Activated gamma-delta T cell treated with Interleukin-2 at 50 U/mL for 16 hours (primary cell): ENCODE measurements at regions not wholly inside any gene's neighbourhood (a gene's known extent, or its start where the extent isn't known, plus 50 kb on each side); places are given as distances from the start of the nearest gene placed in this dataset.

ENCODE experiments used
- DNase-seq: peaks from one replicate; pipeline ENCODE4 v3.0.0-alpha.2; 2020

DNA sequence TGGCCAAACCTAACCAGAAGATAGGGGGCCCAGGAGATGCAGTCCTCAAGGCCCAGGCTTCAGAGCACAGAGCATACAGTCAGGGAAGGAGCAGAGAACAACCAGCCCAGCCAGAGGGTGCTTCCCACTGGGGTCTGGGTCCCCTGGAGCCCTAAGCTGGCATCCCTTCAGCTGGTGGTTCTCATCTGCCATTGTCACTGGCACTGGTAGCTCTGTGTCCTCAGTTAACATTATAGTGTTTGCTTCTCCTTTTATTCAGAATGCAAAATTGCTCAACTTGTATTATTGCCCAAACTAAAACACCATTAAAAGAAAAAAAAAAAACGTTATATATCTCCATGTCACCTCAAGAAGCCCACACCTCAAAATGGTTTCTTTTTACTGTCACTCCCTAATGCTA is 219.2 kb downstream of the ENC1 start:
- no peak for DNase-seq

DNA sequence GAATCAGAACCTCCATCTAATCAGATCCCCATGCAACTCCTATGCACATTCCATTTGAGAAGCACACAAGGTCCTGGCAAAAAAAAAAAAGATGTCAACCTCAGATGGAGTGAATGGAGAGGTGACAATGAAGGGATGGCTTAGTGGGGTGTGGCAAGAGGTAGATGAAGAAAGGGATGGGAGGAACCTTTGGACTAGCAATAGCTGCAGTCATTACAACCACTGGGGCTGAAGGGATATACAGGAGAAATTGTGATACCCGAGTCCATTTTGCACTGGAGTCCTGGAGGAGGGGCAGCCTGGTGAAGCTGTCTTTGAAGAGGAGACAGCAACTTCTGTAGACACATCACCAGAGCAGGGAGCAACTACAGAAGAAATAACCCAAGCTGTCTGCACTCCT is 219.6 kb downstream of the ENC1 start:
- no peak for DNase-seq

DNA sequence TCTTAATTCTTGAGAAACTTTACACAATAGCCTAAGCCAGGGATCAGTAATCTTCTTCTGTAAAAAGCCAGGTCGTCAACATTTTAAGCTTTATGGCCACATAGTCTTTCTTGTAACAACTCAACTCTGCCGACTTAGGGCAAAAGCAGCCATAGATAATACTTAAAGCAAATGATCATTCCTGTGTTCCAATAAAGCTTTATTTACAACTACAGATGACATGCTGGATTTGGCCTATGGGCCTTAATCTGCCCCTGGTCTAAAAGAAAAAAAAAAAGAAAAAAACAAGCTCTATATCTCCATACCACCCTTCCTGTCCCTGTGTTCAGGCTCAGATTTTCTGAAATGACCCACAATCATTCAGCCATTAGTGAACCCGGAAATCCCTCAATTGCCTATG is 220.3 kb downstream of the ENC1 start:
- DNase-seq = no peak

DNA sequence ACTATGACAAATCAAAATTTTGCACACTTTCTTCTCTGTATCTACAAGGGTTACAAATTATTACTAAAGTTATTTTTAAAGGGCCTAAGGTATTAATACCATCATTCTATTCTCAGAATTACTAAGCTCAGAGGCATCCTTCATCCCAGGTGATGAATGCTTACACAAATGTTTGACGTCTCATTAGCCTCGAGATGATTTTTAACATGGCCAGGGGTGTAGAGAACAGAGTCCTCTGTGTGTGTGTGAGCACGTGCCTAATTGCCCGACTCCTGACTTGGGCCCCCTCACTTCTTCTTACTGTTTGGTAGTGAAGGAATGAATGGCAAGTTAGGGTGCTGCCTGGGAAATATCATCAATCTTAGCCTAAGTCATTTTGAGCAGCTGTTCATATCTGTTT is 221.1 kb downstream of the ENC1 start:
- no peak for DNase-seq

DNA sequence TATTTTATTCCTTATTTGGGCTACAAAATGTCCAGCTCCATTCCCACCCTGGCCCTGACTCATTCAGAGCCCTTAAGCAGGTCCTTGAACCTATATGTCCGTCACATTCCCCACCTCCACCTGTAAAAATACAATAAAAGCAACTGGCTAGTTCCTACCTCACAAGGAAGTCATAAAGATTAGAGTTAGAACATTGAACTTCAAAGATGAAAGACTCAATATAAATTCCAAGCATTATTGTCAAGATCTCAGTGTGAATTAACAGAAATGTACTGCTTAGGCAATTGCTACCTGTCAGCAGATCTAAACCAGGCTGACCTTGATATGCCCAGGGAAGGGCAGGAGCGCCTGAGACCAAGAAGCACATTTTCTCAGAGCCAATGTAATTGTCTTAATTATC is 221.8 kb downstream of the ENC1 start:
- no peak for DNase-seq

DNA sequence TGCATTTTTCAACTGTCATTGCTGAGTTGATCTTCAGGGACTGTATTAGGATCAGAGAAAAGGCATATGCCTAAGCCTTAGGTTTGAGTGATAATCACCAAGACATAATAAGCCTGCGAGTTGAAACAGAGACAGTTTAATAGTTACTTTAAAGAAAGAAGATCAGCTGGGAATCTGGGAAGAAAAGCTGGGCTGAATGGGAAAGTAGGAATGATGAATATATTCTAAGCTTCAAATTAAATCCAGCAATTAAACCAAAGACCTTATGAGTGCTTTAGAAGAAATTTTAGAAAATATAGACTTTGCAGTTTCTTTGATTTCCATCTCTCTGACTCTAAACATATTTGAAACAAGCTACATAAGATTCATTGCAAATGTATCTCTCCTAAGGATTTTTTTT is 222.3 kb downstream of the ENC1 start:
- no peak for DNase-seq

DNA sequence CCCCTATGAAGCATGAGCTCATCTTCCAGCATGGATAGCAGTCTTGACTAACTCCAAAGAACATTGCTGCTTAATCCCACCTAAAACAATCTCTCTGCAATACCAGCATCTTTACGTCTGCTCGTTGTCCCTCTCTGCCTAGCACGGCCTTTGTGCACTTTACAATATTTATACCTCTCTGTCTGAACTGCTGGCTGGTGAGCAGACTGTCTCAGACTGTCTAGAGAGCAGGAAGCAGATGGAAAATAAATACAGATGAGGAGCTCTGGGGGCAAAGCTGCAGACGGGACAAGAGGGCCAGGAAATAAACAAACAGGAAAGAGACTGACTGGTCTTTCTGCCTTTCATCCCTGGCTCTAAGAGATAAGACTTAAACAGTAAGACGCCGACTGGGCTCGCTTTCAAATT is 224.8 kb downstream of the ENC1 start:
- no peak for DNase-seq

DNA sequence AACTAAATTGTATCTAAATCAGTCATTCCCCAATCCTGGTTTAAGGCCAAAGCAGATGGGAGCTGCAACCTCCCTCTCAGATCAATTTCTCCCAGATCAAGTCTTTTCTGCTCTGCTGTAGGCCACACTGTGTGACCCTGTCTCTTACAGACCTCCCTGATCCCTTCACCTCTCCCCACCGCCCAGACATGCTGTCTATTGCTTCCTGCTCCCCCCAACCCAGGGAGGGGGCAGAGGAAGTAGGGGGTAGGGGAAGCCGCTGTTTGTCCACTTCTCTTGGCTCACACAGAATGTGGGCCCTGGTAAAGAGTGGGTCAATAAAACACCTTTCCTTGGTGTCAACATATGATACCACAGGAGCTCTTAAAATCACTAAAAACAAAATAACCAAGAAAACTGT is 226.3 kb downstream of the ENC1 start:
- DNase-seq = no peak

DNA sequence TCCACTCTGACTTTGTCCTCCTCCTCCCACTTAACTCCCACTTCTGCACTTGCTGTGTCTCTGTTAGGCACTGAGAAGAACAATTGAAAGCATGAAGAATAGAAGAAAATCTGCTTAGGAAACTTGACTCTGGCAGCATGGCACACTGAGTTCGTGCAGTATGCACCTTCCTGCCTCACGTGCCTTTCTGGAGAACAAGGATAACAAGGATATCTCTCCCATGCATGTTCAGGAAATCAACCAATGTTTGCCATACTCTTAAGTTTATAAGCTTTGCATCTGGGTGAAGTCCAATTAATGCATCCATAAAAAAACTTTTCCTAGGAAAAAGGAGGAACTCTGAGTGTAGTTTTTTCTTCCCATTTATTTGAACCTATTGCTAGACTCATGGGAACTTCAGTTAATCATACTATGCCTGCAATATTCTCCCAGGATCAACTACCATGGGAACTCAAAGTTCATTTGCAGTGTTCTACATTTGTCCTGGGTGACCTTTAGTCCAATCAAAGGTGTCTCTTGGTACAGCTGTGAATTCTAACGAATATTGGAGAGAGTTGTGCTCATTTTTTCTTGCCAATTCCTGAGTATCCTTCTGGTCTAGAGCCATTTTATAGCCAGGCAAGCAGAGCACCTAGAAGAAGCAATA is 227.0 kb downstream of the ENC1 start:
- no peak for DNase-seq

DNA sequence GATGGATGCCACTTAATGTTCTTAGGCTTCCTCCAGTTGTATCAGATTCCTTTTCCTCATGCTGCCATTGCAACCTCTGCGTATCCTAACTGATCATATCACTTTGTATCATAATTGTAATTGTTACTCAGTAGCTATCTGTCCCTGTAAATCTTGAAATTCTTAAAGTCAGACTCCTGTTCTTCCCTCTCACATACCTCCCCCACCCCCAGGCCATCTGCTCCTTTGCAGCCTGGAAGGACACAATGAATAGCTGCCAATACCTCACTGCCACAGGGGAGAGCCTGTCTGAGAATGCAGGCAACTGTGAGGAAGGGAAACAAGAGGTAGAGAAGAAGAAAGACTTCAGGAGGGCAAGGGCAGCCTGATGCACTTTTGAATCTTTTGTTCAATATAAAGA is 228.5 kb downstream of the ENC1 start:
- no peak for DNase-seq

DNA sequence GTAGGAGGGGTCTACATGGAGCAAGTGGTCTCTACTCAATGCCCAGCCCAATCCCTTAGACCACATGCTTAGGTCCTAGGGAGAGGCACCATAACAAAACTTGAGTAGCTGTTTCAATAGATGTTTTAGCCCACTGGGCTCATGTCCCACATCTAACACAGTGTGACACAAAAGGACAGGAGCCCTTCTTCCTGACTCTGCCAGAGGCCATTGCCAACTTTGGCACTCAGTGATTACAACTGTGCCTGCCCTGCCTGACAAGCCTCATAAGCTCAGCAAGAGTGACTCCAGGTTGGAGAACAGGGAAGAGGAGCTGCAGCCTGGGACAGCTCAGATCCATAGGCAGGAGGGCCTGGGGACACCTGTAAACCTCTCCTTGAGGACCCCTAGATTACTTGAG is 230.8 kb downstream of the ENC1 start:
- no peak for DNase-seq

DNA sequence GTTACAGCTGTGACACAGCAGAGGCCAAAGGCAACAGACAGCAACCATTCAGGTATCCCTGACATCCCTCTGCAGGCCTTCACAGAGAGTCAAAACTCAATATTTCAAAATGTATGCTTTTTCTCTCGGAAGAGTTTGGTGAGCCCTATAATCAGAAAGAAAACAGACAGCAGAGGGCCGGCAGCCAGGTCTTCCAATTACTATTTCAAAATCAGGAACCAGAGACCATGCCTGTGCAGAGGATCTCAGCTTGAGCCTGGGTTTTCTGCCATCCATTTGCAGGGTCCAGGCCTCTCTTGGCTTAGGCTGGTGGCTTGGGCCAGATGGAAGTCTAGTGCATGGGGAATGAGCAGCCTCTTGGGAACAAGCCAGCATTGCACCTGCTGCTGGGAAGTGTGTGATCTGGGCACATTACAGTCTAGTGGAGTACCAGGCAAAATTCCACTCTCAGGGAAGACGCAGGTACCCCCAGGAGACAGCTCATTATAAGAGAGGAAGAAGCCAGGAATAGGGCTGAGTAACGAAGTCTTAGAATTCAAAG is 231.3 kb downstream of the ENC1 start:
- no peak for DNase-seq

DNA sequence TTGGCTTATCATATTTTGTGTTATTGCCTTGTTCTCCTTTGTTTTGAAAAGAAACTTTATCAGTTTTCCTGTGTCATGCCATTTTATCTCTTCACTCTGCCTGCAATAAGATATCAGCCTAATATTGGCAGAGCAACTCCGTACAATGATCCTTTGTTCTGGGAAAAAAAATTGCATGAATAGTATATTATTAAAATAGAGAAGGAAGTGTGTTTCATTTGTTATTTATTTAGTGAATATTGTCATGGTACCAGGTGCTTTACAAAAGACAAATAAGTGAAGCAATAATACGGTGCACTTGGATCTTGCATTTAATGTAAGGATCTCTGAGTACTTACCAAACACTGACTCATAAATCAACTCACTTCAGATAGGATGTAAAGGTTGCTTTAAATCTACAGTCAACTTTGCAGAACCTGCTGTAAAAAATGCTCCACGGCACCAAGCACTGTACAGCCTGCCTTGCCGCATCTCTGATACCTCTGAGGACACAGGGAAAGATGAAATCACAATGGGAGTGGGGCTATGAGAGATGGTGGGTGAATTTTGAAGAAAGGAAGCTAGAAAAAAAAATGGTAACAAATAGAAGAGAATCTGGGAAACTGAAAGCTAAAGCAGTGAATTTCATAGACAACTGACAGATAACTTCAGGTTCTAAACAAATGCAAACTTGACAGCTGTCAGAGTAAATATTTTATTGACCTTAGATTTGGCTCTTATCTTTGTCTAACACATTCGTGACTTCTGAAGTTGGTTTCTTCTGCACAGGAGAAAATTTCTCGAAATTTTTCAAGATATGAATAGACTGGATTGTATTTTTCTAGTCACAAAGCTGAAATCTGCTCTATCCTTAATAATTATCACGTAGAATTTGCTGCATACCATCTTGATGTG is 232.1 kb downstream of the ENC1 start:
- no peak for DNase-seq

DNA sequence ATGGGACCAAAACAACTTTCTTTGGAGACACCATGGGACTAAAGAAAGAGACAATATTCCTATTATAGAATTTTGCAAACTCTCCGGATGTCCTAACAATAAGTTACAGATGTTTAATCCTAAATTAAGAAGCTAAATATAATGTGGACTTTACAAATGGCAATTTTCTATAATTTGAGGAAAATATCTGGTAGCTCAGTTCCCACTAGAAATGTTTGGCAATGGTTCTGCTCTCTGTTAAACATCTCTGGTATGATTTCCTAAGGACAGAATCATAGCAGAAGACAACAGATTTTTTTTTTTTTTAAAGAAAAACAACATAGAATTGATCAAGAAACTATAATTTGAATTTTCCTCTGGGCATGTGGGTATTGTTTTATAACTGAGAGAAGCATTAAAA is 232.8 kb downstream of the ENC1 start:
- no peak for DNase-seq

DNA sequence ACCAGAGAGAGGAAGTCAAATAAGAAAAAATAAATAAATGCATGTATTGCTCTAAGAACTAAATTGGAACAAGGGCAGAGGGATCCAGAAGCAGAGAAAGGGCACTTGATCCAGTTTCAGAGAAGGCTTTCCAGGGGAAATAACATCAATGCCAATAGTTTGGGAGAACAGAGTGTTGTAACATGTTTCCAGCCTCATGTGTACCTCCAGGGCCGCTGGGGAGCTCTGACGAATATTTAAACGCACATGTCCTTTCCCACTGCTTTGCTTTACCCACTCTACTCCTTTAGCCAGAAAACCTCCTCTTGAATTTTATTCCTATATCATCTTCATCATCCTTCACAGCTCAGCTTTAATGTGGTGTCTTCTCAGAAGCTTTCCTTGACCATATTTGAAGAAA is 233.7 kb downstream of the ENC1 start:
- no peak for DNase-seq

DNA sequence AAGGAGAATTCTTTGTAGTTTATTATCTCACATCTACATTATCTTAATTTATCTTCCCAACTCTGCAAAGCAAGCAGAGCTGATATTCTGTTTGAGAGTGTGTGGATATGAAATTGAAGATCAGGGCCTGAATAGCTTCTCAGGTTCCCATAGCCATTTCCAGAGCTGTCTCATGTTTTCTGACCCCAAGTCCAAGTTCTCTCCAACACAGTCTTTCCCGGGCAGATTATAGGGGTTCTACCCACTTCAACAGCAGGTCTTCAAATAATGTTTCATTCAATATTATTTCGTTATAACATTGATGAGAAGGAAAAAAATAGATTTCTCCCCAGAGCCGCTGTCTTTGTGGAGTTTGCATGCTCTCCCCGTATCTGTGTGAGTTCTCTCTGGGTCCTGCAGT is 234.9 kb downstream of the ENC1 start:
- DNase-seq = no peak

DNA sequence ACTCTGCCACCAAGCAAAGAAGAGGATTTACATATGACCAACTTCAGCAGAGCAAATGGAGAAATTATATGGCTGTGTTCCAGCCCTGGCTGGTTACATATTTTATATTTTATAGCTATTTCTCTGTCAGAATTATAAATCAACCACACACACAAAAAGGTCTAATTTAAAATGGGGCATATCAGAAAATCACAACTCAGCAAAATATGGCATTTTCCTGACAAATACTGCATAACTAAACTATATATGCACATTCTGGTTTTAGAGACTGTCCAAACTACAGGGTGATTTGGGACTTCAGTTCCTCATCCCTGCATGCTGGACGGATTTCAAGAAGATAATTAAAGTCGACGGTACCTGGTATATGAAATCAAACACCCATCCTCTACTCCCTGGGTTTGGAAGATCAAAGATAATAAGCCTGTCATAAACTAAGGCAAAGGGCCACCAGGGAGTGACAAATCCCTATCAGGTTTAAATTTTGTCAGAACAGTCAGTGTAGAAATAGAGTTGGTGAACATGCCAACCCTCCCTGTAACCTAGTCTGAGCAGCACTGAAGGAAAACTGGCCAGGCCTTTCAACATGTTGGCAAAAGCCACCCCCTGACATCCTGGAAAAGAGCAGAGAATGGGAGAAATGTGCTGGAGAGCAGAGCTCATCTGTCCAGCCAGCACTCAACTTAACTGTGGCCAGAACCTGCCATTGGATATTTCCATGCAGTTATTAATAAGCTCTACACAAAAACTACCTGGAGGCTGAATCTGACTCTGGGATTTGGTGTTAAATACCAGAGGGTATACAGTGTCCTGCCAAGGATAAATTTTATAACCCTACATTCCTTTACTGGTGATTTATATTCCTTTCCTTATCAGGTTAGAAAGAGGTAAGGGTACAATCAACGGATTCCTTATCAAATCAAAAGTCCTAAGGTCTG is 235.7 kb downstream of the ENC1 start:
- DNase-seq = no peak

DNA sequence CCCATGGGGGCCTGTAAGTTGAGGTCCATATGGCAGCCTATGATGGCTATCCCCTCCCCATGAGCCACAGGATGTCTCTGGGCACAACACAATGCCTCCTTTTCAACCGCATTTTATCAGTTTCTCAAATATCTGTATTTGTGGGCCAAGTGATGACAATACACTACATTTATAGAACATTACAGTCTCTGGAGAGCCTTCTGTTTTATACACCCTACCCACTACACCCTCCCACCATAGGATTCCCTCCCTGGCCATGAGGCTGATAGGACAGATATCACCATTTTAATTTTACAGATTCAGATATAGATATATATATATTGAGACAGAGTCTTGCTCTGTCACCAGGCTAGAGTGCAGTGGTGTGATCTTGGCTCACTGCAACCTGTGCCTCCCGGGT is 236.8 kb downstream of the ENC1 start:
- DNase-seq = no peak

DNA sequence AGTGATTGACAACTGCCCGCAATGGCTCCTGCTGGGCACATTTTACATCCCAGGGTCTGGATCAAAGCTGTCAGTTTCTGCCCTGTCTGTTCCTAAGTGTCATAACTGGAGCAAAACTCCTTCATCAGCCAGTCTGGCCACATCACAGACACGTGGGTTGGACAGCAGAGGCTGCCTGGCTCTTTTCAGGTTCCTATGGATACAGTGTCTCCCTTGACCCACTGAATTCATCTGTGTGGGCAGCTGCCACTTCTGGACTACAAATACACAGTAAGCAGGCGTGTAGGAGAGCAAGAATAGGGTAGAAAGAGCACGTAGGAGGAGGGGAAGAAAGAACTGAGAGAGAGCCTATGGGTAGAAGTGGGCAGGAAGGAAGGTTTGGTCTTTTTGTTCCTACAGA is 238.0 kb downstream of the ENC1 start:
- DNase-seq = no peak

DNA sequence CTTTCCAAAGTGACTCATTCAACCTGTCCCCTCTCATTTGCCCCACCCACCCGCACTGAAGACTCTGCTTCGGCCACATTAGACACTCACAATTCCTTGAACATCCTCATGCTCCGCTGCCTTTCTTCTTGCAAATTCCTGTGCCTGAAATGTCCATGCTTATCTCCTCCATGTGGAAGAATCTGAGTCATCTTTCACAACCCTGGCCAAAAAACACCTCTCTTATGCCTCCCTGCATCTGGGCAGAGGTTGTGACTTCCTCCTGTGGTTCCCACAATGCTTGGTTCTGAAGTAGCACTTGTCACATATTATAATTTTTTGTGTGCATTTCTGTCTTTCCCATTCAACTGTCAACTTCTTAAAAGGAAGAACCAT is 238.6 kb downstream of the ENC1 start:
- no peak for DNase-seq

DNA sequence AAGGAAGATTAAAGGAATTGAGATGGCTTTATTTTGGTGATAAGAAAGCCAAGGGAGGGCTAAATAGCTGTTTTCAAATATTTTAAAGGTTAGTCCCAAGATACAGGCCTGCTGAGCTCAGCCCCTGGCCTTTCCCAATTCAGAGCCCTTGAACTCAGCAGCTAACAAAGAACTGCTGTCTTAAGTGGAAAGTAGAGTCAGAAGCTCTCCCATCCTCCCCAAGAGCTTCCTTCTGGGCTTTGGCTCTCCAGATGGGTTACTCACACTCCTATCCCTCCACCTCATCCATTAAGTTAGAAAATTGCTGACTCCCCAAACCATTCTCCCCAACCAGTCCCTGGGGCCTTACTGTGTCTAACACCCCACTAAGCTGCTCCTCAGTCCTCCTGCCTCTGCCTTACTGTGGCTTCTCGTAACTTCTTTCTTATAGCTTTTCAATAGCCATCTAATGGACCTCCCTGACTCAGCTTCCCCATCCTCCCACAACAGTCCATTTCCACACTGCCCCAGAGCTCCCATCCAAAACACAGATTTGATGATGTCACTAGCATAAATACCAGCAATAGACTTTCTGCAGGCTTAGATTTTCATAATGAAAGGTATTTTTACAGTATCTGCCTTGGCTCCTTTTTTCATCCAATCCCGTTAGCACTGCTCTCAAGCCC is 239.1 kb downstream of the ENC1 start:
- no peak for DNase-seq

DNA sequence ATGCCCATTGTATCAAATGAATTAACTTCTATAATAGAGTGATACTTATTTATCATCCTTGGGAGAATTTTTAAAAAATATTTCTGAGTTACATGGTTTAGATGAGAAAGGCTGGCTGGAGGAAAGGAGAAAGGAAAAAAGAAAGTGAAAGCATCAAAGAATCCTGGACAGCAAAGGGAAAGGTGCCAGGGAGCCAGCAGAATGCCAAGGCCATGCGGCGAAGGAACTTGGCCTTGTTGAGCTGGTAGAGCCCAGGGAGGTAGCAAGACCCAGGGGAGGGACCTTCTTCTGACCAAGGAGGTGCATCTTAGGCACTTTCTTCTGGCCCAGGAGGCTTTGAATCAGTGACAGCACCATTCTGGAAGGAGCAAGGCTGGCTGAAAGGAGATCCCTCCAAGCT is 240.5 kb downstream of the ENC1 start:
- DNase-seq = no peak
